ENCODE measurements at regions not wholly inside any gene's neighbourhood (a gene's known extent, or its start where the extent isn't known, plus 50 kb on each side); places are given as distances from the start of the nearest gene placed in this dataset.

DNA sequence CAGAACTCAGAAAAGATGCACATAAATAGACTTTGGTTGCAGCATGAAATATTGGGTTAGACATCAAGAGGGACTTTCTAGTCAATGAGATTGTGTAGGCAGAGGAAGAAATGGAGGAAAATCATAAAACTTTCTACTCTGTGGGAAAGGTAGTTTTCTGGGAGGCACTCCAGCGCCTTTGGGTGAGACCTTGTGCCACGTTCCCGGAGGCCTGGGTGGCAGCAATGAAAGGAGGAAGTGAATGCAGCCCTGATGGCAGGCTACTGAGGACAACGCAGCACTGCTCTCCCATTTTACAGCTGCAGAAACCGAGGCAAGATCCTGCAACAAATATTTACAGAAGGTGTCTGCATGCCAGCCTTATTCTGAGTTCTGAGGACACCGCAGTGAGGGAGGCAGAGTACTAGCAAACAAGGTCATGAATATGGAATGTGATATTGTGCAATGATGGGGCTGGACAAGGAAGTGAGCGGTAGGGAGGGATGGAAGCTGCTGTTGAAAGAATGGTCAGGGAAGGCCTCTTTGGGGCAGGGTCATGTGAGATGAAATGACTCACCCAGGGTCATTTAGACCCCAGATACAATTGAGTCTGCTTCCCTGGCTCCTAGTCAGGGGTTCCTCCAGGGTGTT, 159.1 kb downstream of the TFAP2C start:
- ATAC-seq (no peak), DNase-seq (ENCODE audit: missing footprints) (no peak)
- intact Hi-C loops (cut with DNase I): no loop called here

DNA sequence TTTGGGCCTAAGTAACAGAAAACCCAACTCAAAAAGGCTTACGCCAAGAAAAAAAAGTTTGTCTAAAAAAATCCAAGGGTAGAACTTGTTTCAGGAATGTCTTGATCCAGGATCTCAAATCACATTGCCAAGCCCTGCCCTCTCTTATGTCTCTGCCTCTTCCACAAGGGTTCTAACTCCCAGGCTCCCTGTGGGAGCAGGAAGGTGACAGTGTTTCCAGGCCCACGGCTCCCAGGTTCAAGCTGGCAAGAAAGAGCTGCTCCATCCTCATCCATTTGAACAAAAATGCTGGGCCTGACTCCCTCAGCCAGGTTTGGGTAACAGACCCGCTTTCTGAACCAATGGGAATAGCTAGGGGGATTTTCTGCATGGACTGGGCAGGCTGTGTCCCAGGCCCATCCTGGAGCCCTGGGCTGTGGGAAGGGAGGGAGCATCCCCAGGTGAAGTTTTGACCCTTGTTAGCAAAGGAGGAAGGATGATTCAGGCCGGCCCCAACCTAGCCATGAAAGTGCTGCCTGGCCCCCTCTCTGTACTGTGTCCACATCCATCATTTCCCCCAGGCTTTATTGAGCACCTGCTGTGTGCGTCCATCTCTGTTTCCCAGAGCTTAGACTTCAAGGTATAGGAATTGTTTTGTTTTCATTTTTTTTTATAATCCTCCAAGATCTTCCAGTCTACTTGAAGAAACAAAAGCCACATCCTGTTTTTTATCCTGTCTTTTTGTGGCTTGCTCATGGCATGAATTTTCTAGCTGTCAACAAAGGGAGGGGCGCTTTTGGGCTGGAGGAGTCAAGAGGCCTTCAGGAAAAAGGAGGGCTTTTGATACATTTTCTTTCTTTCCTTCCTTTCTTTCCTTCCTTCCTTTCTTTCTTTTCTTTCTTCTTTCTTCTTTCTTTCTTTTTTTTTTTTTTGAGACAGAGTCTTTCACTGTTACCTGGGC, 159.8 kb downstream of the TFAP2C start:
- intact Hi-C loops (cut with DNase I): no loop called here
- no peak for DNase-seq (ENCODE audit: missing footprints)
- ATAC-seq: no peak

DNA sequence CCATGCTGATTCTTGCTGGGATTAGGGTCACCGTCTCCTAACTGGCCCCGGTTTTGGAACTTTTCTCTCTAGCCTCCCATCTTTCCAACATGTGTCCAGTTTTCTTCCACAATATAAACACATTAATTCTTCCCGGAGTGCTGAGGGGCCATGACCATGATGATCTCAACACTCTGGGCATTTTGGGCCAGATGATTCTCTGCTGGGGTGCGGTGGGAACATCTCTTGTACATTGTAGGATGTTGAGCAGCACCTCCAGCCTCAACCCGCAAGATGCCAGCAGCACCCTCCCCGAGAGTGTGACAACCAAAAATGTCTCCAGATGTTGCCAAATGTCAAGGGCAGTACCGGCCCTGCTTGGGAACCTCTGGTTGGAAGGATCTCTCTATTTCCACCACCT, 164.8 kb downstream of the TFAP2C start:
- no peak for ATAC-seq
- intact Hi-C loops (cut with DNase I): no loop called here
- DNase-seq (ENCODE audit: missing footprints): no peak

DNA sequence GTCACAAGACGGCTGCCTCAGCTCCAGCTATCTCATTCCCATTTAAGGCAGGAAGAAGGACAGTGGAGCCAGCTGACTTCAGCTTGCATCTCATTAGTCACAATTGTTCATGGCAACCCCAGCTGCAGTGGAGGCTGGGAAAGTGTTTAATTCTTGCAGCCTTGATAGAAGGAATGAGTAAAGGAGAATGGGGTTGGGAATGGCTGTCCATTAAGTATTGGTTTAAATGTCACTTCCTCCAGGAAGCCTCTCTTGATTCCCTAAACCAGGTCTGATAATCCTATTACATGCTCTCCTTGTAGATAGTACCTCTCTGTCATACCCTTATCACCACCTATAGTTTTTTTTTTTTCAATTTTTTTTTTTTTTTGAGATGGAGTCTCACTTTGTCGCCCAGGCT, 166.4 kb downstream of the TFAP2C start:
- ATAC-seq: no peak
- intact Hi-C loops (cut with DNase I): no loop called here
- DNase-seq (ENCODE audit: missing footprints): no peak

DNA sequence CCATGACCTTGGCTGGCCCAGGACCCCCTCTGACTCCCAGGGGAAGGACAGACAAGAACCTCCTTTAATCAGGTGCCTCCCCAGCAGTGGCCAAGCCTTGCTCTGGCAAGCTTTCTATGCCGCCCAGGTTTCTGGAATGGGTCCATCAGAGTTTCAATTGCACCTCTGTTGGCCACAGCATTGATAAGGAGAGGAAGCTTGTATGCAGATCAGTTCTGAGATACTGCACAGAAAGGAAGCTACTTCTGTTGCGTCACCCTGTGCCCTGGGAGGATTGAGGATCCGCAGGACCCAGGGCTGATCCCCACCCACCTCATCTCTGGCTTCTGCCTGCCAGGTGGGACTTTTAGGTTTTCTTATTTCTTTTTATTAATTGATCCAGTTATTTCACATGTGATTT, 167.2 kb downstream of the TFAP2C start:
- DNase-seq (ENCODE audit: missing footprints) (no peak), ATAC-seq (no peak)
- intact Hi-C loops (cut with DNase I): no loop called here

DNA sequence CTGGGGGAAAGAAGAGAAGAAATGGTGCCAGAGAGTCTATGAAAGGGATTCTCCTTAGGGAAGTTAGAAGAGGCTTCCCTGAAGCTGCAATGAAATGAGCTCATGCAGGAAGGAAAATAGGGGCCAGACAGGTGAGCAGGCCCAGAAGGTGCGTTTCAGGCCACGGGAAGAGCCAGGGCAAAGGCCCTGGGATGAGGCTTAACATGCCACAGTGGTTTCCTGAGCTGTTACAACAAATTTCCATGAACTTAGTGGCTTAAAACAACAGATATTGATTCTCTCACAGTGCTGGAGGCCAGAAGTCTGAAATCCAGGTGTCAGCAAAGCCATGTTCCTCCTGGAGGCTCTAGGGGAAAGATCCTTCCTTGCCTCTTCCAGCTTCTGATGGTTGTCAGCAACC, 167.9 kb downstream of the TFAP2C start:
- no peak for DNase-seq (ENCODE audit: missing footprints)
- no peak for ATAC-seq
- intact Hi-C loops (cut with DNase I): no loop called here

DNA sequence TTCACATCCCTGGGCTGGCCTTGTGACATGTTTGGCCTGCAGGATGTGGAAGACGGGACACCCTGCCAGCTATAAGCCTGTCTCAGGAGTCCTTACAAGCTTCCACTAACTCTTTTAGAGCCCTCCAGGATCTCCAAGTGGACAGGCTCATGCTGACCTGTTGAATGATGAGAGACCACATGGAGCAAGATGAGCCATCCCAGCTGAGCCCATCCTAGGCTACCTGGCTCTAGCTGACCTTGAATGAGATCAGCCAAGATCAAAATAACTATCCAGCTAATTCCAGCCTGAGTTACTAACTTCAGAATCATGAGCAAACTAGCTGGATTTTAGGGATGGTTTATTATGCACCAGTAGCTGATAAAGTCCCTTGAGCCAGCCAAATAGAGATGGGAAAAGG, 169.5 kb downstream of the TFAP2C start:
- ATAC-seq: no peak
- intact Hi-C loops (cut with DNase I): no loop called here
- DNase-seq (ENCODE audit: missing footprints): no peak

DNA sequence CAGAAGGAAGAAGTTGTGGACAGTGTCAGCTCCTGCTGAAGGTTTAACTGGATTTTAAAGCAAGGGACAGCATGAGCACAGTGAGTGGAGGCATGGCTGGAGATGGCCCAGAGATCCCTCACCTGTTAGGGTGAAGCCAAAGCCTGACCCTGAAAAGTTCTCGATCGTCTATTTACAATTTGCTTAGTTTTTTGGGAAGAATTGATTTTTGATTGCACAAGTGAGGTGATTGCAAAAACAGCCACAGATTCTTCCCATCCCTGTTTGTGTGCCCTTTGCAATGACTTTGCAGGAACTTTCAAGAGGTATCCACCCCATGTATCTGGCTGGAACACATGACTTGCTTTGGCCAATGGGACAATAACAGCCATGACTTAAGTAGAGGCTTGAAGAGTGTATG, 170.1 kb downstream of the TFAP2C start:
- no peak for DNase-seq (ENCODE audit: missing footprints)
- no peak for ATAC-seq
- intact Hi-C loops (cut with DNase I): no loop called here

DNA sequence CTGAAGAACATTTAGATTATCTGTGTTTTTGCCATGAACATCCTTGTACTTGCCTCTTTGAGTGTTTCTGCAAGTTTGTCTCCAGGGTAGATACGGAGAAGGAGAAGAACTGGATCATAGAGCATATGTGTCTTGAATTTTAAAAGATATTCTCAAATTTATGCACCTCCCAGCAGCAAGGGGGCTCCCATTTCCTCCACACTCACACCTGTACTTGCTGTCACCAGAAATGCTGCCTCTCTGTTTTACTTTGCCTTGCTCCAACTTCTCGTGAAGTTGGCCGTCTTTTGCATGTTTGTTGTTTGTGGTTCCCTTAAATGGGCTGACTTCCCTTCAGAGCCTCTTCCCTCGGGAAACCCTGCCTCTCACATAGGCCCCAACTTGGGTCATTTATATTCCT, 171.0 kb downstream of the TFAP2C start:
- intact Hi-C loops (cut with DNase I): no loop called here
- DNase-seq (ENCODE audit: missing footprints) (no peak), ATAC-seq (no peak)

DNA sequence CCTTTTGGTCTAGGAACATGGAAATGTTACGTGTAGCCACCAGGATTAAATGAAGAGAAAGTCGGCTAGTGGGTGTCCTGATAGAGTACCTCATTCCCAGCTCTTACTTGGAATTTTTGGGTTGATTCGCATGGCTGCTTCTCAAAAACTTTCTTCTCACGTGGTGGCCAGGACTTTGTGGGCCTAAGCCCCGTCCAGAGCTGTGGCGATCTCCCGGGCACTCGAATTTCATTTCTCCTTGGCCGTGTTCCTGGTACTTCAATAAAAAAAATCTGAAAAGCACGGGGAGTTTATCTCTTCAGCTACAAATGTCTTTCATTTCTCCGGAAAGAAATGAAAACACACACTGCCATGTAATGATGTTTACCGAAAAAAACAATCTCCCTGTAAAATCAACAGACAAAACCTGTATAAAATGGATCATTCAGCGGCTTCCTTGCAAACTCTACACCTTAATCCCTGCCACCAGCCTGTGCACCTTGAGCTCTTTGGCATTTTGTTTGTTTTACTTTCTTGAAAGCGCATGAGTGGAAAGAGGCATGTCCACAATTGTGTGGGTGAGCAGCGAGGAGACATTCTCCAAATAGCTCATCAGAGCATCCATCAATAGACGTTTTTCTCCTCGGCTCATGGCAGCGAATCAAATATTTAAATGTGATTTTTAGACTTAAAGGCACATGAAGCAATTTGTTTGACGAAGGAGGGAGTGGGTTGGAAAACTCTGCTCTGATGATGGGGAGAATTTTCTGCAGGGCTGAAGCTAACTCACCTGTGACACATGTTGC, 173.1 kb downstream of the TFAP2C start:
- intact Hi-C loops (cut with DNase I): no loop called here
- no peak for ATAC-seq

DNA sequence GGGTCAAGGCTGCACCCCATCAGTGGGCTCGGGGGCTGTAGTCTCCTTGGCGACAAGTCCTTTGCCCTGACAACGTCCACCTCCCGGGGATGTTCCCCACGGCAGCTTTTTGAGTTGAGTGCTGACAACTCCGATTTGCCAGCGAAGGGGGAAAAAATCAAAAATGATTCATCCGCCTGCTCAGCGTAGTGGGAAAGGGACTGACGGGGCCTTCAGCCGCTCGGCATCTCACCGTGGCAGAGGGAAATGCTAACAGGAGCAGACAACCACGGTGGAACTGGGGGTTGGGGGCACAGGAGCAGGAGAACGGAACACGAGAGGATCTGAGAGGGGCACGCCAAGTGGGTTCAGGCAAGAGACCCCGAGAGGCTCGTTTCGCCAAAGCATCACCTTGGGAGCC, 173.7 kb downstream of the TFAP2C start:
- DNase-seq (ENCODE audit: missing footprints): no peak
- intact Hi-C loops (cut with DNase I): no loop called here
- ATAC-seq: no peak

More for the DNA sequence above, 173.1 kb downstream of the TFAP2C start:
- DNase-seq (ENCODE audit: missing footprints): no peak

DNA sequence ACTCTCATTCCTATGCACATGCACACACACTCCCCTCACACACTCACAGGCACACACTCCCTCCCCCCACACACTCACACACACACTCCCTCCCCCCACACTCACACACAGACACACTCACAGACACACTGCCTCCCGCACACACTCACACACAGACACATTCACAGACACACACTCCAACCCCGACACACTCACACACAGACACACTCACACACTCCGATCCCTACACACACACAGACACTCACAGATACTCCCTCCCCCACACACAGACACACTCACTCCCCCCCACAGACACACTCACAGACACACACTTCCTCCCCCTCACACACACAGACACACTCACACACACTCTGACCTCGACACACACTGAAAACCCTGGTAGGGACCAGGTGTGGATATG, 176.2 kb downstream of the TFAP2C start:
- ATAC-seq: no peak
- no peak for DNase-seq (ENCODE audit: missing footprints)
- intact Hi-C loops (cut with DNase I): no loop called here

DNA sequence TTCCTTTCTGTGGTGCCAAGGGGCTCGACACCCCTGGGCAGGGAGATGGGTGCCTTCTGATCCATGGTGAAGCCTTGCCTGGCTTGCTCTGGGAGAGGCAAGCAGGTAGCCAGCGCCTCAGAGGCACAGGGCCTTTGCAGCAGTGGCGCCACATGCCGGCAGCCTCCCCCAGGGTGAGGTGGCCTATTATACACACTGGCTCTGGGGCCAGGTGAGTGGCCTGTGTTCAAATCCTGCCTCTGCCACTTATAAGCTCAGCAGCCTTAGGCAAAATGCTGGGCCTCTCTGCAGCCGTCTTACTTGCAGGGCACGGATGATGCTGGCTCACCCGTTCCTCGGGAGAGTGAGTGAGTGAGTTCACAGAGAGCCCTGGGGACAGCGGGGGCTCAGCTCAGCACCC, 176.9 kb downstream of the TFAP2C start:
- no peak for ATAC-seq
- intact Hi-C loops (cut with DNase I): no loop called here
- no peak for DNase-seq (ENCODE audit: missing footprints)

DNA sequence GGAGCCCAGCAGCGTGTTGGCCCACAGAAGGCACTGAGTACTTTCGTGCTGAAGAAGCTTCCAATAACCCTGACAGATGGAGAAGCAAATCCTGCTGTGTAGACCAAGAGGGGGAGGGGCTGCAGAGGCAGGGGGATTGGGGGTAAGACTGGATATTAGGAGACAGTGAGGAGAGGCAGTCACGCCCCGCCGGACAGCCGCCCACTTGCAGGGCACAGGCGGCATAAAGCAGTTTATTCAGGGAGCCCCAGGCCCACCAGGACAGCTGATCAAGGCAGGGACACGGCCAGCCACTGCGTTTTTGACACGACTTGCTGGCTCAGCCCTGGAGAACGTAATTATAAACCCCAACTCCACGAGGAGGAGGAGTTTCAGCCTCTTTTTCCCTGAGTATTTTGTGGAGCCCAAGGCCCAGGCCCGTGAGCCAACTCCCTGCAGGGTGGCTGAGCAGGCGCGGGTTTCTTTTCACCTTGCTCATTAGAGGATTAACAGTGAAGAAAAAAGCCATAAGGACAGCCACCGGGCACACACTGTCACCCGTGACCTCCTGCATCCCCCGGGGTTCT, 177.9 kb downstream of the TFAP2C start:
- DNase-seq (ENCODE audit: missing footprints) (no peak), ATAC-seq (no peak)
- intact Hi-C loops (cut with DNase I): no loop called here

DNA sequence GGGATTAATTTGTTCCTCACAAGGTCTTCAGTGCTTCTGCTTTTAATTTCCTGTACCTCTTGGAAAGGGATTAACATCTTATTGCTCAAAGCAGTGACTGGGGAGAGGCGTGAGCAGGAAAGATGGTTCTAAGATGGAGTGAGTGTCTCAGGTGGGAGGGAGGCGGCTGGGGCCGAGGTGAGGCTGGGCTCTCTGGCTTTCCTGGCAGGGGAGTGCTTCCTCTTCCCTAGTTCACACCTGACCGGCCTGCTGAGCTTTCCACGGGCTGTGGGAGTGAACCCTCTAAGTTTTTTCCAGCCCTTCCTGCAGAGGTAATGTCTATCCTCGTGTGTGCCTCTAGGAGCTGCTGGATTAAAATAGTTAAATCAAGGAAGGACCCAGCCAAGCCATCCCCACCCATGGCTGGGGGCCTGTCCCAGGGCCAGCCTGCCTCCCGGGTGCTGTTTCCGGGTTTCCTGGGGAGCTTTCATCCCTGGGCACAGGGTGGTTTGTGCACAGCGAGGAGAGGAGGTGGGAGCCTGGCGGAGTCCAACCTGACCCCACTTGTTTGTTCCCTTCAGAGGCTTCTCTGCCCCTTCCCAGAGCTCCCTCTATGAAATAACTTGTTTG, 179.1 kb downstream of the TFAP2C start:
- DNase-seq (ENCODE audit: missing footprints) (no peak), ATAC-seq (no peak)
- intact Hi-C loops (cut with DNase I): no loop called here

DNA sequence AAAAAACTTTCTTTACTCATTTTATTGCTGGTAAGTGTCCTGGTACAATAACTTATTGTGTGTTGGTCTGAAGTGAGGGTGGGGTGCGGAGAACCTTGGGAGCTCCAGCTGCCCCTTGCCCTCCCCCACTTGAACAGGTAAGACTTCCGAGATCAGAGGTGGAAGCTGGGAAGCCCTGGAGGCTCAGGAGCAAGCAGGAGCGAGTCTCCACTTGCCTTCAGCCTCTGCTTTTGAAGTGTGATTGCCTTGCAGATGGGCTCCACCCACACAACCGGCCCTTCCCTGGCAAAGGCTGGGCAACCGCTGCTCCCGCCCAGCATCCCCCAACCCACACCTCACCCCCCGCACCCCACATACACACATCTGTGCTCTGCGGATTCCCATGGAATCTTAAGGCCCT, 179.6 kb downstream of the TFAP2C start:
- DNase-seq (ENCODE audit: missing footprints) (no peak), ATAC-seq (no peak)
- intact Hi-C loops (cut with DNase I): no loop called here

DNA sequence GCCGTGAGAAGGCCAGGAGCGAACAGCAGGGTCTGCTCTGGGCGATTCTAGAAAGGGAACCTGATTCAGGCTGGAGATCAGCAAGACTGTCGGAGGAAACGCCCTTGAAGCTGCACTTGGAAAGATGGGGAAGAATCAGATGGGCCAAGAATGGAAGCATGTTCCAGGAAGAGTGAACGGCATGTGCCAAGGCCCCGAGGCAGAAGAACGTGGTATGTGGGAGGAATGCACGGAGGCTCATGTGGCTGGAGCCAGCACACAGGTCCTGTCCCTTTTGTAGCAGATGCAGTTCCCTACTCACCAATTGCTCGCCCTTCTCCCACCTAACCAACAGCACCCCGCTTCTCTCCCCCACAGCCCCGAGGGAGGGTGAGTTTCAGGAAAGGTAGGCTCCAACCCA, 180.6 kb downstream of the TFAP2C start:
- ATAC-seq (no peak), DNase-seq (ENCODE audit: missing footprints) (no peak)
- intact Hi-C loops (cut with DNase I): no loop called here

DNA sequence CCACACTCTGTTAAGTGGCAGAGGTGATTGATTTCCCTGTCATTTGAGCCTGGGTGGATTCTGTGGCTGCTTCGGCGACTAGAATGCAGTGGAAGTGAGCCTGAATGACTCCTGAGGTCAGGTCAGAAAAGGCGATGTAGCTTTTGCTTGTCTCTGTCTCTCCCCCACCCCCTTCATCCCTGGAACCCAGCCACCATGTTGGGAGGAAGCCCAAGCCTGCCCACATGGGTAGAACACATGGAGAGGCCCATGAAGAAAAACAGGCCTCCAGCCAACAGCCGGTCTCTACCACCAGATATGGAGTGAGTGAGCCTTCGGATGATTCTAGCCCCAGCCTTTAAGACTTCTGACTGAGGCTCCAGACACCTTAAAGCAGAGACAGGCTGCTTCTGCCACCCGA, 181.0 kb downstream of the TFAP2C start:
- DNase-seq (ENCODE audit: missing footprints) (no peak), ATAC-seq (no peak)
- intact Hi-C loops (cut with DNase I): no loop called here

DNA sequence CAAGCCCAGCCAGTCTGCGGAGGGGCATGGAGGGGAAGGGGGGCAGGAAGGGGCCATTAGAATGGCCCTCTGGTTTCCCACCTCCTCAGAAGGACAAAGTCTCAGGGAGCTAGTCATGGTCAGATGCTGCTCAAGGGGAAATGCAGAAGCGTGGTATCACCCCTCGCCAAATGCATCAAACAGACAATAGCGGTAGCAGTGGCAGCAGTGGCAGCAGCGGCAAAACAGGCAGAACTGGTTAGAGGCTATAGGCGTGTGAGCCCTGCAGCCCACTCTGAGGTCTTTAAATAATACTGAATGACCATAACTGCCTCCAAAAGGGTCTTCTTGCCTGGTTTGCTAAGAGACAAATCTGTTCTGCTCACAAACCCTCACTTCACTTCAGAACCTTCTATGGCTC, 186.7 kb downstream of the TFAP2C start:
- DNase-seq (ENCODE audit: missing footprints): no peak
- ATAC-seq: no peak
- intact Hi-C loops (cut with DNase I): no loop called here
